GM12891 (cell line): ENCODE measurements at regions not wholly inside any gene's neighbourhood (a gene's known extent, or its start where the extent isn't known, plus 50 kb on each side); places are given as distances from the start of the nearest gene placed in this dataset.

Experiments used
- DNase-seq: peaks from one replicate; pipeline ENCODE4 v3.0.0; 2011; ENCODE audit warnings: low spot score; ENCODE audit not compliant: insufficient read length
- FAIRE-seq: peaks from 2 replicates; lab custom pipeline; 2011; peaks lifted over from hg19 to GRCh38; lab: Jason Lieb, UNC
- PAX5 ChIP-seq: IDR thresholded peaks from 2 replicates; pipeline ENCODE4 v1.6.1; 2011; ENCODE audit warnings: low read length, moderate library complexity, mild to moderate bottlenecking; ENCODE audit not compliant: insufficient read depth, severe bottlenecking
- POLR2A ChIP-seq: IDR thresholded peaks from 2 replicates; pipeline ENCODE4 v1.6.1; 2011; ENCODE audit warnings: low read depth, low read length, control low read depth
- POLR2AphosphoS5 ChIP-seq: IDR thresholded peaks from 2 replicates; pipeline ENCODE4 v1.6.1; 2011; ENCODE audit warnings: low read depth, low read length, control low read depth
- POU2F2 ChIP-seq: IDR thresholded peaks from 2 replicates; pipeline ENCODE4 v1.6.1; 2011; ENCODE audit warnings: low read depth, mild to moderate bottlenecking, control low read depth, low read length, moderate library complexity
- SPI1 ChIP-seq: IDR thresholded peaks from 2 replicates; pipeline ENCODE4 v1.6.1; 2011; ENCODE audit warnings: low read depth, low read length, control low read depth
- TAF1 ChIP-seq: IDR thresholded peaks from 2 replicates; pipeline ENCODE4 v1.6.1; 2011; ENCODE audit warnings: low read depth, low read length, control low read depth

GRCh38 chr9:78997296-78997695, 574.5 kb upstream of the TLE4 start:
- DNase-seq (no peak), FAIRE-seq (no peak)
- TF ChIP-seq POLR2A (no peak), SPI1 (no peak), POLR2AphosphoS5 (no peak), TAF1 (no peak), POU2F2 (no peak), PAX5 (no peak)

DNA sequence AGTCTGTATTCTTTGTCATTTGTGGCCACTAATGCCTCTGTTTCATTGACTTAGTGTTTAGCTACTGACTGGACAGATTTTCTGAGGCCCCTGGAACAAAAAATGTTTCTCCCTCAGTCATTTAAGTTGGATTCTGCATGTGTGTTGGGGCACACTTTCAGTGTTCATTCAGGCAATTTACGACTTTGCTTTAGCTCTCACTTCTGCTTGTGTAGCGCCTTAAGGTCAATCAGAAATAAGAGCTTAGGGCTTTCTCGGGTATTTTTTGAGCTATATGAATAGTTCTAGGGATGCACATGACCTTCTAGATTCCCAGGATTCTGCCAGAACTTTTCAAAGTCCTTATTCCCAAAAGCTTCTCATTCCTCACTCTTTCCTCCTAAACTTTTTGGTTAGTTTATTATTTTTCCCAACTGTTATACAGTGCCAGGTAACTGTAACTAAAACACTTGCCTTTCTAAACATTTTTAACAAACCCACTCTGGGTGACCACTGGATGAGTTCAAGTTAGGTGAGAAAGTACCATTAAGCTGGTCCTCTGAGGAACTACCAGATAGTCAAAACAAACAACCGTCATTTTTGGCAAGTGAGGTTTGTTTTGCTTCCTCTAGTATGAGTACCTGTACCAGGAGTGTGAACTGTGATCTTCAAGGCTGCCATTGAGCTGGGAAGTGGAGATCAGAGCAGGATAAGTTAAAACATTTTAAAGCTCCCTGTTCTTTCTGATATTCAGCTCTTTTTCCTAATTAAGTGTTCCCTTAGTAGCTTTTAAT, 571.3 kb upstream of the TLE4 start:
- TF ChIP-seq PAX5 (no peak), SPI1 (no peak)
- no peak for FAIRE-seq
- no peak for DNase-seq

DNA sequence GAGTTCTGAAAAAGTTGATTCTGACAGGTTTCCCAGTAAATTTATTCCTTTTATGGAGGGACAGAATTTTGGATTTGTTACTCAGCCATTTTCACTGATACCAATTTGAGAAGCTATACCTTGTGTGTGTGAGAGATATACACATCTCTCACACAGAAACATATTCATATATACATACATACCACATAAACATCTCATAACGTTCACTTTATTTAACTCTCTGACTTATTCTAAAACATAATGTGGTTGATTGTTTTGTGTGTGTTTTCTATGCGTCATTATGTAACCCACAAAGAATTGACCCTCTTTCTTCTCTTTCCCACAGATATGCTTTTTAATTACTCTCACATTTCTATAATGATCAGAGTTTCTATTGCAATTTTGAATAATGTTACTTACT, 570.8 kb upstream of the TLE4 start:
- FAIRE-seq: no peak
- no peak for TF ChIP-seq SPI1
- TF ChIP-seq POU2F2: no peak
- TF ChIP-seq POLR2A: no peak
- TF ChIP-seq POLR2AphosphoS5: no peak
- no peak for TF ChIP-seq TAF1
- TF ChIP-seq PAX5: no peak
- DNase-seq: no peak

- TF ChIP-seq SPI1 (no peak), POLR2AphosphoS5 (no peak), PAX5 (no peak), TAF1 (no peak), POLR2A (no peak), POU2F2 (no peak)
- FAIRE-seq: no peak
- DNase-seq: no peak
Observed at GRCh38 chr9:79003514-79003913, 568.3 kb upstream of the TLE4 start.

- FAIRE-seq: no peak
- DNase-seq: no peak
- no peak for TF ChIP-seq POLR2AphosphoS5
- no peak for TF ChIP-seq POLR2A
- TF ChIP-seq SPI1: no peak
- no peak for TF ChIP-seq POU2F2
- no peak for TF ChIP-seq TAF1
- TF ChIP-seq PAX5: no peak
Observed at GRCh38 chr9:79004032-79004431, 567.7 kb upstream of the TLE4 start.

- DNase-seq (no peak), FAIRE-seq (no peak)
- TF ChIP-seq PAX5 (no peak), POLR2AphosphoS5 (no peak), POU2F2 (no peak), SPI1 (no peak), POLR2A (no peak), TAF1 (no peak)
Observed at GRCh38 chr9:79006546-79006945, 565.2 kb upstream of the TLE4 start.

DNA sequence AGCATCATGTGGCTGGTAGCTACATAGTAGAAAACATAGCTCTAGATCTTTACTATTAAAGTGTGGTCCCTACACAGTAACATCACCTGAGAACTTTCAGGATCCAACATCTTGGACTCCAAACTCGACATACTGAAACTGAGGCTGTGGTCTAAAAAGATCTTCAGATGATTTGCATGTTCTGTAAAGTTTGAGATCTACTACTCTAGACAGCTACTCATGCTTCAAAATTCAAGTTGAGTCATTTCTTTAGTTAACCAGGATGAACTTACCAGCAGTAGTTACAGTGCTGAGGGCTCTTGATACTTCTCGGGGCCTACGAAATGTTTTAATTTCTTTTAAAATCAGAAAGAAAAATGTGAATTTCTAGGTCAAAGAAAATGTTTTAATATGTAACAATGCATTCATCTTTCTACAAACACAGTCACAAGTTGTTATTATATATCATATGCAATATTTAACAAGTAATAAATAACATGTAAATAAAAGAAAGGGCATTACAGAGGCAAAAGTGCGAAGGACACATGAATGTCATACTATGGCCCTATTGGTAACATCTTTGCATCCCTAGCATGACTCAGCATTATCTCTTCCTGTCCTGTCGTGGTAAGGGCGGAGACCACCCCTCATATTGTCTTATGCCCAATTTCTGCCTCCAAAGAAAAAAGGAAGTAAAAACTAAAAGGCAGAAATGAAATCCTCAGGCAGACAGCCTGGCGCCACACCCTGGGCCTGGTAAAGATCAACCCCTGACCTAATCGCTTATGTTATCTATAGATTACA, 563.9 kb upstream of the TLE4 start:
- FAIRE-seq (no peak), DNase-seq (no peak)
- TF ChIP-seq POLR2AphosphoS5: no peak
- no peak for TF ChIP-seq TAF1
- no peak for TF ChIP-seq PAX5
- no peak for TF ChIP-seq POLR2A
- no peak for TF ChIP-seq SPI1
- TF ChIP-seq POU2F2: no peak

- no peak for TF ChIP-seq PAX5
- no peak for TF ChIP-seq POLR2AphosphoS5
- no peak for TF ChIP-seq POU2F2
- TF ChIP-seq TAF1: no peak
- no peak for TF ChIP-seq POLR2A
- TF ChIP-seq SPI1: no peak
- DNase-seq: no peak
- FAIRE-seq: no peak
Observed at GRCh38 chr9:79008916-79009315, 562.8 kb upstream of the TLE4 start.

- FAIRE-seq (no peak), DNase-seq (no peak)
- TF ChIP-seq POLR2A (no peak), SPI1 (no peak), PAX5 (no peak), POU2F2 (no peak), TAF1 (no peak), POLR2AphosphoS5 (no peak)
Observed at GRCh38 chr9:79011461-79011860, 560.3 kb upstream of the TLE4 start.

GRCh38 chr9:79012561-79012960, 559.2 kb upstream of the TLE4 start:
- DNase-seq: no peak
- no peak for FAIRE-seq
- TF ChIP-seq POU2F2 (no peak), SPI1 (no peak), PAX5 (no peak), POLR2A (no peak)
